GM12878 (cell line): ENCODE measurements at regions not wholly inside any gene's neighbourhood (a gene's known extent, or its start where the extent isn't known, plus 50 kb on each side); places are given as distances from the start of the nearest gene placed in this dataset.
A peak's percentile ranks its signal among the peaks of the same experiment; 100 is the strongest.
"Not testable (repeated sequence)": the region's sequence is repeated elsewhere in the genome, so short reads cannot be mapped to it uniquely, and the experiment has no call there.

Experiments used
- ATAC-seq: fragments of 200-7000 bp; cut with Tn5 transposase; 3 replicates; pipeline ENCODE4 v1.9.1; 2020; ENCODE audit warnings: mild to moderate bottlenecking, moderate library complexity
- BruUV-seq: library from RNA; stranded (reverse); fragments of 400-500 nt; replicated peaks from 2 replicates; lab custom pipeline; 2021; lab: Mats Ljungman, UMichigan
- CTCF ChIA-PET: fragments of 300-600 bp; sonication (Branson Sonifier 250); formaldehyde crosslinking; extraction: SDS; loops from one replicate; lab custom pipeline; 2021; ENCODE audit warnings: inconsistent platforms; lab: Yijun Ruan, JAX
- POLR2A ChIA-PET: fragments of 350-600 bp; formaldehyde crosslinking; extraction: SDS; loops from one replicate; lab custom pipeline; 2021; ENCODE audit warnings: inconsistent platforms; lab: Charles Lee
- RAD21 ChIA-PET: fragments of 300-600 bp; sonication (Branson Sonifier 250); formaldehyde crosslinking; loops from one replicate; lab custom pipeline; 2023; ENCODE audit warnings: antibody characterized with exemption; ENCODE audit not compliant: unreplicated experiment; lab: Charles Lee
- SMC1A ChIA-PET: fragments of 300-600 bp; sonication (Branson Sonifier 250); formaldehyde crosslinking; loops from one replicate; lab custom pipeline; 2023; ENCODE audit not compliant: unreplicated experiment, uncharacterized antibody; lab: Charles Lee
- DNase-seq: peaks from one replicate; pipeline ENCODE4 v3.0.0-alpha.2; 2011; ENCODE audit warnings: low read depth, low spot score
- FAIRE-seq: peaks from 3 replicates; lab custom pipeline; 2011; peaks lifted over from hg19 to GRCh38; lab: Jason Lieb, UNC
- H2AFZ ChIP-seq: 2 replicates; pipeline ENCODE4 v1.6.0; 2011; ENCODE audit warnings: low read depth, low read length, control low read depth; ENCODE audit not compliant: control insufficient read depth
- H3K27ac ChIP-seq: 2 replicates; pipeline ENCODE4 v1.5.1; 2011; ENCODE audit warnings: control low read depth; ENCODE audit not compliant: control insufficient read depth, insufficient read depth
- H3K27me3 ChIP-seq, 2 experiments: replicated peaks in 1 of 2; 2 replicates each; pipeline versions ENCODE4 v1.6.0 to v1.6.1; 2011; ENCODE audit warnings: low read length in 1 of 2; ENCODE audit not compliant: control insufficient read depth in 2 of 2, insufficient read depth in 2 of 2
- H3K36me3 ChIP-seq, 2 experiments: 2 replicates each; pipeline ENCODE4 v1.5.1; 2011; ENCODE audit warnings: low read length in 1 of 2; ENCODE audit not compliant: control insufficient read depth in 2 of 2, insufficient read depth in 2 of 2
- H3K4me1 ChIP-seq: 2 replicates; pipeline ENCODE4 v1.6.1; 2011; ENCODE audit warnings: mild to moderate bottlenecking, low read length, moderate library complexity, mixed read lengths; ENCODE audit not compliant: control insufficient read depth, insufficient read depth
- H3K4me2 ChIP-seq: 2 replicates; pipeline ENCODE4 v1.6.0; 2011; ENCODE audit warnings: control low read depth; ENCODE audit not compliant: control insufficient read depth, insufficient read depth
- H3K4me3 ChIP-seq: fragments of 200-600 bp; sonication (generic); 2 replicates; pipeline ENCODE4 v1.5.1; 2016
- H3K79me2 ChIP-seq: 2 replicates; pipeline ENCODE4 v1.6.0; 2011; ENCODE audit warnings: low read length; ENCODE audit not compliant: control insufficient read depth, insufficient read depth
- H3K9ac ChIP-seq: 2 replicates; pipeline ENCODE4 v1.8.0; 2011; ENCODE audit warnings: low read length, control low read depth, mixed read lengths; ENCODE audit not compliant: control insufficient read depth, insufficient read depth
- H3K9me3 ChIP-seq: replicated peaks from 3 replicates; pipeline ENCODE4 v1.5.1; 2011; ENCODE audit warnings: mild to moderate bottlenecking, low read length; ENCODE audit not compliant: control insufficient read depth, insufficient read depth
- H4K20me1 ChIP-seq: 2 replicates; pipeline ENCODE4 v1.6.0; 2011; ENCODE audit not compliant: control insufficient read depth, insufficient read depth
- CBX5 ChIP-seq: sonication (generic); IDR thresholded peaks from 2 replicates; pipeline ENCODE4 v1.6.1; 2016; ENCODE audit warnings: low read depth, moderate library complexity, mild to moderate bottlenecking, inconsistent platforms
- DPF2 ChIP-seq: fragments of 450-650 bp; IDR thresholded peaks from 2 replicates; pipeline ENCODE4 v1.6.1; 2017; ENCODE audit warnings: mild to moderate bottlenecking
- IRF4 ChIP-seq: IDR thresholded peaks from 2 replicates; pipeline ENCODE4 v1.6.1; 2011; ENCODE audit warnings: low read depth, low read length
- MYB ChIP-seq: fragments of 150-350 bp; IDR thresholded peaks from 2 replicates; pipeline ENCODE4 v1.6.1; 2014; ENCODE audit warnings: mild to moderate bottlenecking, low read depth, low read length, borderline replicate concordance
- POLR2A ChIP-seq: IDR thresholded peaks from 2 replicates; pipeline ENCODE4 v1.6.1; 2011; ENCODE audit warnings: low read depth, mild to moderate bottlenecking, low read length
- ZNF622 ChIP-seq: fragments of 450-650 bp; IDR thresholded peaks from 2 replicates; pipeline ENCODE4 v1.6.1; 2017; ENCODE audit warnings: mild to moderate bottlenecking, inconsistent platforms
- WGBS: methylation state at CpG from one replicate; pipeline ENCODE4 v1.1.6; 2016; ENCODE audit warnings: low lambda C conversion rate; ENCODE audit not compliant: insufficient replicate concordance, insufficient coverage; ENCODE audit errors: missing lambda C conversion rate; 5-methylcytosine and 5-hydroxymethylcytosine counted together
- in situ Hi-C: fragments of 300-500 bp; cut with MboI; formaldehyde crosslinking; loops from 9 replicates; pipeline ENCODE4 v1.14.3; 2018; ENCODE audit warnings: mixed read lengths
- intact Hi-C: fragments of 100-400 bp; cut with micrococcal nuclease; formaldehyde crosslinking; loops from one replicate; pipeline ENCODE4 v1.14.2; 2022; ENCODE audit not compliant: unreplicated experiment

DNA sequence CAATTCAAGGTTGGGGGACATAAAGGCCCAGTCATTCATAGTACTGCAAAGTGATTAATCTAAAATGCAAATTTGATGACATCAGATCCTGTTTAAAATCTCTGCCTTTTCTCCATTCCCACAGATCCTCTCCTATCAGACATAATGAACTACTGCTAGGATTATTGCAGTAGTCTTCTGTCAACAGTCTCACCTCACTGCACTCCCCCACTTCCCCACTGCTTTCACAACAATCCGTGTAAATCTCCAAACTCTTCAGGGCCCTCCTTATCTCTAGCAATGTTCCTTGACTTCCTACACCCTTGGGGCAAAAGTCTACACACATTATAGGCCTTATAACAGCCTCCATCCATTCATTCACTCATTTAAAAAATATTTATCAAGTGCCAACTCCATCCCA, 112.4 kb downstream of the KBTBD2 start:
- Histone ChIP-seq H3K4me3 (no peak overlapping the region), H3K9me3 (no peaks in the 10 kb centered on the region), H3K4me1 (no peaks in the 10 kb centered on the region), H3K36me3 (no peaks in the 10 kb centered on the region), H2AFZ (no peak overlapping the region), H3K27me3 (no peaks in the 10 kb centered on the region), H3K4me2 (no peak overlapping the region), H3K79me2 (no peaks in the 10 kb centered on the region), H4K20me1 (no peaks in the 10 kb centered on the region), H3K27ac (no peak overlapping the region)
- ChIA-PET POLR2A (no interaction called here), SMC1A (no interaction called here), CTCF (no interaction called here), RAD21 (no interaction called here)
- no peak for FAIRE-seq
- no peak for DNase-seq
- in situ Hi-C loops (no loop called here), intact Hi-C loops (no loop called here)
- WGBS, result 80% methylated on average over 1 of the region's 1 CpG
- no TSS peak for BruUV-seq
- ATAC-seq, result no peak
- no peak for TF ChIP-seq CBX5
- no peak for TF ChIP-seq MYB
- TF ChIP-seq ZNF622, result no peak
- no peak for TF ChIP-seq POLR2A
- no peak for TF ChIP-seq DPF2
- no peak for TF ChIP-seq IRF4
- TF ChIP-seq, all 136 proteins: peak for 0
- H3K9ac ChIP-seq, result no peak overlapping the region

DNA sequence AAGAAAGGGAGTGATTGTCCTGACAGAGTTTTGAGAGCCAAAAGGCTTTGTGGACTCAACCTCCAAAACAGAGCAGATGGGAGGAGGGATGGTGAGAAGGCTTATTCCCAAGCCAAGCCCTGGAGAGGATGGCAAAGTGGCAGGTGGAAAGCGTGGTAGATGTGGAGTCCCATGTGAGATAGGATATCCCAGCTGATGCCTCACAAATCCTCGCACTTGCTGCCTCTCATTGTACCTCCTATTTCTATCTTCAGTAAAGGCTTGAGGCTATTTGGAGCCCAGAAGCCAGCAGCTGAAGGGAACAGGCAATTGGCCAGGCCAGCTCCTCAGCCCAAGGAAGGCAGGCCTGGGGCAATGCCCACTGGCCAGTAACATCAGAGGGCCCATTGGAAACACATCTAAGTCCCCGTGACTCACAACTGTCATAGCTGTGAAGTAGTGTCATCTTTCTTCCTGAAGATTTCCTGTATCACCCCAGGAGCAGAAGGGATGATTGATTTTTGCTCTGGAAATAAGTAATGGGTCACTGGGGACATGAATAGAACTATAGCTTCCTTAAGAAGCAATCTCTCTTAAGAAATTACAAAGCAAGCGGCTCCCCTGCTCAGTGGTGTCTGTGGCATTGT, 114.4 kb downstream of the KBTBD2 start:
- H3K9ac ChIP-seq, ATAC-seq, intact Hi-C loops, H3K4me3 ChIP-seq, BruUV-seq, H2AFZ ChIP-seq, CTCF ChIA-PET, H3K79me2 ChIP-seq, H3K27me3 ChIP-seq, SMC1A ChIA-PET, DNase-seq, in situ Hi-C loops, H3K4me1 ChIP-seq, H4K20me1 ChIP-seq, H3K4me2 ChIP-seq, H3K9me3 ChIP-seq, RAD21 ChIA-PET, POLR2A ChIA-PET, H3K36me3 ChIP-seq, H3K27ac ChIP-seq: not testable (repeated sequence)
- WGBS, result 21% methylated on average over 4 of the region's 4 CpGs
- peak; percentile 71 for FAIRE-seq

GRCh38 chr7:32776318-32776717, 115.2 kb downstream of the KBTBD2 start:
- H3K9ac ChIP-seq, H3K4me2 ChIP-seq, FAIRE-seq, H3K4me3 ChIP-seq, H3K79me2 ChIP-seq, intact Hi-C loops, POLR2A ChIA-PET, SMC1A ChIA-PET, RAD21 ChIA-PET, DNase-seq, H3K27ac ChIP-seq, CTCF ChIA-PET, H2AFZ ChIP-seq, H3K9me3 ChIP-seq, H3K27me3 ChIP-seq, BruUV-seq, H3K36me3 ChIP-seq, ATAC-seq, H3K4me1 ChIP-seq, H4K20me1 ChIP-seq, in situ Hi-C loops: not testable (repeated sequence)
- 56% methylated on average over 1 of the region's 3 CpGs for WGBS
